HG03457 (cell line): ENCODE measurements at regions not wholly inside any gene's neighbourhood (a gene's known extent, or its start where the extent isn't known, plus 50 kb on each side); places are given as distances from the start of the nearest gene placed in this dataset.
"Not testable (repeated sequence)": the region's sequence is repeated elsewhere in the genome, so short reads cannot be mapped to it uniquely, and the experiment has no call there.

ENCODE experiments used
- ATAC-seq: cut with Tn5 transposase; IDR thresholded peaks from one replicate; pipeline ENCODE4 v1.9.1; 2021; ENCODE audit warnings: moderate number of reproducible peaks; ENCODE audit not compliant: unreplicated experiment

- no peak for ATAC-seq
These were observed 307.3 kb upstream of the ERCC4 start for GRCh38 chr16:13612623-13613022.

- ATAC-seq = no peak
These were observed 306.8 kb upstream of the ERCC4 start for GRCh38 chr16:13613165-13613564.

DNA sequence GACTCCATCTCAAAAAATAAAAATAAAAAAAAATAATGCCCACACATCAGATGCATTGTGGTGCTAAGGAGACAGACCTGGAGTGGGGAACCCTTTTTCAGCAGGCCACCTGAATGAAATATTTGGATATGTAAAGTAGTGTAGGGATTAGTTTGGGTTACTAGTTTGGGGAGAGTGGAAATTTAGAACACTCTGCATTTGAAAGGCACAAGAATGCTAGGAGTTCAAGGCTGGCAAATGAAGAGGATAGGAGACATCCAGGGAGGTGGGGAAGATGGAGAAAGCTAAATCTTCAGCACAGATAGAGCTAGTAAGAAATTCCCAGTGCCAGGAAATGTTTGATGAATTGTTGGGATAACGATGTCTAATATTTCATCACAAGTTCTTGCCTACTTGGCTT is 298.3 kb upstream of the ERCC4 start:
- ATAC-seq = no peak

DNA sequence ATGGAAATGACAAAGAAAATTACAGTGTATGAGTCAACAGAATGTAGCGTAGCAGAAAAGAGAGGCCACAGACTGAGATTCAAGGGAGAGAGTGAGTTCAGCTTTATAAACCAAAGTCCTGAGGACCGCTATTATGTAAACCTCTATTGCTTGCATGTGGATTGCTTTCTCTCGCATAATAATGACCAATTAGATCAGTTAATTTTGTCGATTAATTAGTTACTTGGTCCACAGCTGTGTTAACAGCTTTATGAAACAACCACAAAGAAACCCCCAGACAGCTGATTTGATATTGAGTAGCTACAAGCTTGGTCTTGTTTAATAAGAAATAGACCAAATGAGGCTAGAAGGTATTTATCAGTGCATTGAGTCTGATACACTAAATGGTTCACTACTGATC is 291.8 kb upstream of the ERCC4 start:
- no peak for ATAC-seq

DNA sequence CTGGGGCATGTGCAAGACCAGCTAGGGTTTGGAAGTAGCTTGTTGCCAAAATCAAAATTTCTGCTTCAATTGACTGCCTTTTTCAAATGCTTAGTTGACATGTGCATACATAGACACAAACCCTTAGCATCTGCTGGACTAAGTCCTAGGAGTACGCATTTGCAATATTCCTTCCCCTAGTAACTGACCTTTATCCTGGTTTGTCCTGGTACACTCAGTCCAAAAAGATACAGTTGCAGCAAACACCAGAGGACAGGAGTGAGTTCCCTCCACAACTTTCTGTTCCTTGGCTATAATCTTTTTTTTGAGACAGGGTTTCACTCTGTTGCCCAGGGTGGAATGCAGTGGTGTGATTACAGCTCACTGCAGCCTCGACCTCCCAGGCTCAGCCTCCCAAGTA is 290.2 kb upstream of the ERCC4 start:
- ATAC-seq = no peak

GRCh38 chr16:13630374-13630773 is 289.6 kb upstream of the ERCC4 start:
- no peak for ATAC-seq

DNA sequence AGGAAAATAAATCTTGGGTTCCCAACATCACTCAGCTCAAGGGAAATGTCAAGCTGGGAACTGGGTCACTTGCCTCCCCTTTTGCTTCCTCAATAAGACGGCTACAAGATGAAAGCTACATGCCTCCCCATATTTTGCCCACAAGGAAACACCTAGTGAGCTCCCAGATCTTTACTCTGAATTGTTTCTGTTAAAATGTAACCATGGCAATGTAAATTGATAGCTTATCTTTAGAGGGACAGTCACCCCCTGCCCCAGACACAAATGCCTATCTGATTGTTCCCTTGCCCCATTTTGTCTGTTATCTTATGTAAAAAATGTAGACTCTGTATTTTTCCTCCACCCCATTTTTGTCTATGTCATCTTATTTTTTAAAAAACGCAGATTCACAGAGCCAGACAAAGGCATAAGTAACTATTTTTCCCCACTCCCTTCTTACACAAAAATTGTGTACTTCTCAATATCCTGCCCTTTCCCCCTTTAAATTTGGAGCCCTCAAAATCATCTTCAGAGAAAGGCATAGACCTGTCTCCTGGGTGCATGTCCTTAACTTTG is 288.7 kb upstream of the ERCC4 start:
- ATAC-seq = no peak

DNA sequence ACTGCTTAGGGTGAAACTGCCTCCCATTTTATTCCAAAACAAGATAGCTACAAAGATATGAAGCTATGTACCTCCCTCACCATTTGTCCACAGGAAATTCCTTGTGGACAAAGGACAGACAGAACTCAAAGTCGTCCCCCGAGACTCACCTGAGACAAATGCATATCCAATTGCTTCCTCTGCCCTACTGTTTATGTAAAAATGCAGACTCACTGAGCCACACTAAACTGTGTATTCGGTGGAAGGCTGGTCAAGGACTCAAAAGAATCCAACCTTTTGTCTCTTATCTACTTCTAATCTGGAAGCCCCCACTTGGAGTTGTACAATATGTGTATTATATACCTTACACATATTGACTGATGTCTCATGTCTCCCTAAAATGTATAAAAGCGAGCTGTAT is 288.0 kb upstream of the ERCC4 start:
- ATAC-seq = no peak

DNA sequence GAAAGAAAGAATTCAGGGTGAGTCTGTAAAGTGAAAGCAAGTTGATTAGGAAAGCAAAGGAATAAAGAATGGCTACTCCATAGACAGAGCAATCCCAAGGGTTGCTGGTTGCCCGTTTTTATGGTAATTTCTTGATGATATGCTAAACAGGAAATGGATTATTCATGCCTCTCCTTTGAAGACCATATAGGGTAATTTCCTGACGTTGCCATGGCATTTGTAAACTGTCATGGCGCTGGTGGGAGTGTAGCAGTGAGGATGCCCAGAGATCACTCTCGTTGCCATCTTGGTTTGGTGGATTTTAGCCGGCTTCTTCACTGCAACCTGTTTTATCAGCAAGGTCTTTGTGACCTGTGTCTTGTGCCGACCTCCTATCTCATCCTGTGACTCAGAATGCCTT is 287.4 kb upstream of the ERCC4 start:
- not testable (repeated sequence) for ATAC-seq

DNA sequence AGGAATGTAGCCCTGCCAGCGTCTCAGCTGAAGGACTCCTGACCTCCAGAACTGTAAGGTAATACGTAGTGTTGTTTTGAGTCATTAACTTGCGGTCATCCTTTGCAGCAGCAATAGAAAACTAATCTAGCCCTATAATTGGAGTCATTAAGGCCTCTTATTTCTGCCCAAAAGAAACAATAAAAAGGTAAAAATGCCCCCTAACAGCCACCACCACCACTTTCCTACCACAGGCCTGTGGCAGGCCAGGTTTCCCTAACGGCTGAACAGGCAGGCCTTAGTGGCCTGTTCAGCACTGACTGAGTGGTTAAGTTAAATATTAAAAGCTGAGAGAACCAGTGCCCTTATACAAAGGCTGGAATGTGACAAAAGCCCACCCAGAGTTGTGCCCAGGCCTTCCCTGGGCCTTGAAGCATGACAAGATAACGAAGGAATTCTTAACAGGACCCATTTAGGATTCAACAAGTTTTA is 286.5 kb upstream of the ERCC4 start:
- ATAC-seq = no peak

DNA sequence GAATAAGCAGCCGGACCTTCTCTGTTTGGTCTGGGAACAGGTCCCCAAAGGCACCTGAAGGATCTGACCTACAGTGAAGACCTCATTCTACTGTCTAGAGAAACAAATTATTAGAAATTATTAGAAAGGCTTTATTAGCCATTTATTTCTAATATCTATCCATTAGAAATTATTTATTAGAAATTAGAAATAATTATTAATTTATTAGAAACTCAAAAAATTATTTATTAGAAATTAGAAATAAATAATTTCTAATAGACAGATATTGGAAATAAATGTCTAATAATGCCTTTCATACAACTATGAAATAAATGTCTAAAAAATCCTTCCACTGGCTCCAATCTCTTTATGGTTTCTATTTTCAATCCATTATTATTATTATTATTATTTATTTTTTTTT is 285.7 kb upstream of the ERCC4 start:
- no peak for ATAC-seq

DNA sequence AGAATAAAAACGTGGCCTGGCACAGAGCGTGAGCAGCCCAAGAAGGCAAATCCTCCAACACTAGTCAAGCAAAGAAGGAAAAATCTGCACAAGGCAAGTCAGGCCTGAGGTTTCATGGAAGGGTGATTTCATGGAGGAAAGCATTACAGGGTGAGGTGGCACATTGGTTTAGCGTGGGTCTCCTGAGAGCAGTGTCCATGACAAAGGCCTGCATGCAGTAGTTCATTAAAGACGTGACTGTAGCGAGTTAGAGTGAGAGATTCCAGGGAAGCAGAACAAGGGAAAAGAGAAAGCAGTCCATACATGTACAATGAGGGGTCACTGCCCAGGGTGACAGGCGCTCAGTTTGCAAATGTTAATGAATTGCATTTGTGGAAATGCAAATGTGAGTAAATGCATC is 285.0 kb upstream of the ERCC4 start:
- no peak for ATAC-seq

DNA sequence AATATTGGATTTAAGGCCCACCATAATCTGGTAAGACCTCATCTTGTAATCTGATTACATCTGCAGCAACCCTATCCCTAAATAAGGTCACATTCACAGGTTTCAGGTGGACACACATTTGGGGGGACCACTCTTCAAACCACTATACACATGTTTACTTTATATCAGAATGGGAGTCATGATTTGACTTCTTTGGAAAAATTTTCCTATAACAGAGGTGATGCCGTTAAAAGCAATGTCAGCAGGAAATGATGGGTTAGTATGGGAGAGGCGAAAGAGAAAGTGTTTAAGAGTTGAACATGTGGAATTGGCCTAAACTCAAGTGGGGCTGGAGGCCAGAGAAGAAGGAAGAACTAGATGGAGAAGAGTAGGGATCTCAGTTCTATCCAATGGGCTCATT is 281.7 kb upstream of the ERCC4 start:
- no peak for ATAC-seq

- ATAC-seq = no peak
These were observed 276.5 kb upstream of the ERCC4 start for GRCh38 chr16:13643412-13643811.

DNA sequence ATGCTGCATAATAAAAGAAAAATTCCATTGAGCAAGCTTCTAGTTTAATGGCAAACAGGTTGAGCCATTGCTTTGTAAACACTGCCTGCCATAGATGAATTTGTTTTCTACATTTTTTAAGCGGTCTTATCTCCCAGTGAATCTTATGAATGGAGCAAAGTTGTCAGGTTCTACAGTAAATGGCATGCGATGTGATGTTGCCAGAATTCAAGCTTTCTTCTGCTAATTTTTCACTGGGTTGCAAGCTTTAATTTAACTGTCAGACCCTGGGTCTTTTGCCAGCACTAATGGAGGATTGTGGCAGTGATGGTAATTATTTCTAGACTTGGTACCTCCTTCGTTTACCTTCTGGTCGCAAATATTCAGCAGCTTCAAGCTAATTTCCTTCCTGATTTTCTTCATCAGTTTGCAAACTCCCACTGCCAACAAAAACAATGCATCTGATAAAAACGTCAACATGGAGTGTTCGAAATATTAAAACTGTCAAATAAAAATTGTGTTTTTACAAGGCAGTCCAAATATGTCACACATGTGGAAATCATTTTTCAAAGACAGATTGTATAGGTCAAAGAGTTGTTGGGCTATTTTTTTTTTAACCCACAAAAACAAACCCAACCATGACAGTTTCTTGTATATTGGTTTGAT is 274.2 kb upstream of the ERCC4 start:
- ATAC-seq = no peak

- no peak for ATAC-seq
These were observed 259.1 kb upstream of the ERCC4 start for GRCh38 chr16:13660807-13661206.

- no peak for ATAC-seq
These were observed 254.1 kb upstream of the ERCC4 start for GRCh38 chr16:13665876-13666275.

- no peak for ATAC-seq
These were observed 247.8 kb upstream of the ERCC4 start for GRCh38 chr16:13672196-13672595.

DNA sequence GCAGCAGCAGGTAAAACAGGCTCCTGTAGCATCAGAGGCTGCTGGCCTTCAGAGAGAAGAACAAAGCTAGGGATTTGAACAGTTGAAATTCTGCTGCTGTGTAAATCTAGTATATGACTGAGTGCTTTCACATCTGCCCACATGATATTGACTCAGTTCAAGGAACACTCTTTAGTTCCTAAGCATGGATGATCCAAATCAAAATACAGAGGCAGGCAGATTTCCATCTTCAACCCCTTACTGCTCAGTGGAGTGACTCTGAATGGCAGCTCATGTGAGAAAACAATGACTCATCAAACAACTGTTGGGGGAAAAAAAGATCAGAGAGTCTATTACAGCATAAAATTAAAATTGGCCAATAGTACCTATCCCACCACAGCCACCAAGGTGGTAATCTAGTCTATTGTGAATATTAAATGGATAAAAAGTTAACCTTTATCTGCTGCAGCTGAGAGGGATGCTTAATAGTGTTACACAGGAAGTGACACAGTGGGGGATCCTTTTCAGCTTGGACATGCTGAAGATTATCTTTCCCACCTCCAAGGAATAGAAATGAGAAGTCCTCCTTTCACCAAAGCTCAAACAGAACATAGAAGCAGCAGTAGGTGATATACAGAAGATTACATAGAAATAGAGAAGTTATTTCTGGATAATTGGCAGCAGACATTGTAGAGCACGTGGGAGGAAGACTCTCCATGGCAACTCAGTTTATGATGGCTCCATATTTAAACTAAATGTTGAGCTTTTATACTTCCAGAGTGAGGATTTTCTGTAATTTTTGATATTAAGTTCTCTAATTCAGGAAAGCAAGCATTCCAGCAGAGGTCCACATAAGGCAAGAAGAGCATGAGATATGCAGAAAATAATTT is 239.7 kb upstream of the ERCC4 start:
- ATAC-seq = no peak

DNA sequence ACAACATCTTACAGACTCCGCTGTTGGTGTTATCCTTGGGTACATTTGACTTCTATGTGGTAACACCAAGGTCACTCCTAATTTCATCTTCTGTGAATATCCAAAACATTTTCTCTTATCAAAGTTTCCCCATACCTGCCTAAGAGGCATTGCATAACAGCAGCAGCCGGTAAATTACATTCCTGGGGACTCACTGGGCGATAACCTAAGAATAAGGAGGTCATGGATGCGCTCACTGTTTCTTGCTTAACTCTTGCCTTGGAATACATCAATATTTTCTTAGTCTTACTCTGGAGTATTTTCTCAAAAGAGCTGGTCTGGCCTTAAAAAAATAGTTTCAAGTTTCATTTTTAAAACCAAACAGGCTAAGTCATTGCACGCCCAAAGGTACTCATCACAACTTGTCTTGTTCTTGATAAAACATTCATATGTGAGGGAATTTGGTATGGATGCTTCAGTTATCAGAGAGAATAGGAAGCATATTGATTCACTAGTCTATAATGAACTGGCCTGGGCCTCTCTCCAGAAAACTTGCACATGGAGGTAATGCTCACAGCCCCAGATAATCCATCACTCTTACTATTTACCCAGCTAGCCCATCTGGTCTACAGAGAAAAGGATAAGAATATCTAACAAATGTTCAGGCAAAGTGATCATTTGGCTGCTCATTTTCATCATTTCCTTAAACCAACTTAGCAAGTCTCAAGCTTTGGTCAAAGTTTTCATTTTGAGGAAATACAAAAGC is 235.0 kb upstream of the ERCC4 start:
- no peak for ATAC-seq

GRCh38 chr16:13696017-13696416 is 223.9 kb upstream of the ERCC4 start:
- no peak for ATAC-seq
